Sigmoid colon (tissue), 6 donors: ENCODE measurements at regions not wholly inside any gene's neighbourhood (a gene's known extent, or its start where the extent isn't known, plus 50 kb on each side); places are given as distances from the start of the nearest gene placed in this dataset.

Experiments used
- DNase-seq: peaks from one replicate; pipeline ENCODE4 v3.0.0-alpha.2; 2019
- H3K27ac ChIP-seq, 4 donors: fragments of 200-600 bp; sonication (generic); one replicate each; pipeline ENCODE4 v1.5.1; 2016 to 2019; ENCODE audit warnings: mild to moderate bottlenecking in 1 of 4
- H3K27me3 ChIP-seq, 3 donors: fragments of 200-600 bp; sonication (generic); one replicate each; pipeline ENCODE4 v1.5.1; 2019; ENCODE audit warnings: mild to moderate bottlenecking in 1 of 3
- H3K36me3 ChIP-seq, 4 donors: fragments of 200-600 bp; sonication (generic); one replicate each; pipeline ENCODE4 v1.5.1; 2016 to 2019
- H3K4me1 ChIP-seq, 4 donors: fragments of 200-600 bp; sonication (generic); one replicate each; pipeline ENCODE4 v1.5.1; 2017 to 2019
- H3K4me3 ChIP-seq, 4 donors: fragments of 200-600 bp; sonication (generic); one replicate each; pipeline ENCODE4 v1.5.1; 2017 to 2019; ENCODE audit warnings: mild to moderate bottlenecking in 2 of 4, moderate library complexity in 1 of 4
- H3K9me3 ChIP-seq, 4 donors: fragments of 200-600 bp in 3 of 4; sonication (generic) in 3 of 4; one replicate each; pipeline versions ENCODE4 v1.5.1 to v1.6.1; 2013 to 2019
- CTCF ChIP-seq, 4 experiments: fragments of 450-650 bp in 3 of 4; fragments of 200-600 bp in 1 of 4; IDR thresholded peaks; one replicate each; pipeline ENCODE4 v1.5.1; 2016 to 2019; ENCODE audit warnings: antibody characterized with exemption in 4 of 4, mild to moderate bottlenecking in 3 of 4, moderate library complexity in 2 of 4
- EP300 ChIP-seq, 4 donors: sonication (generic); formaldehyde crosslinking; IDR thresholded peaks; one replicate each; pipeline ENCODE4 v1.6.1; 2017; ENCODE audit warnings: antibody characterized with exemption in 4 of 4
- POLR2A ChIP-seq, 2 donors: fragments of 450-650 bp; IDR thresholded peaks; one replicate each; pipeline ENCODE4 v1.6.1; 2016; ENCODE audit warnings: antibody characterized with exemption in 2 of 2, mild to moderate bottlenecking in 2 of 2, moderate library complexity in 2 of 2
- POLR2AphosphoS5 ChIP-seq, 4 donors: sonication (generic); formaldehyde crosslinking; IDR thresholded peaks; one replicate each; pipeline ENCODE4 v1.6.1; 2017; ENCODE audit warnings: antibody characterized with exemption in 4 of 4
- WGBS, 2 donors: extraction: QIAGEN DNeasy Blood & Tissue Kit; methylation state at CpG; one replicate each; pipeline ENCODE4 v1.1.7; 2013; 5-methylcytosine and 5-hydroxymethylcytosine counted together
- intact Hi-C: fragments of 100-400 bp; cut with DNase I; formaldehyde crosslinking; loops from one replicate; pipeline ENCODE4 v1.15.1; 2023
- donor health status: healthy with polysubstance abuse.
- donor health status: healthy.

- Histone ChIP-seq H3K4me3 (no peak overlapping the region), H3K27ac (no peak overlapping the region), H3K36me3 (no peaks in the 10 kb centered on the region), H3K27me3 (no peaks in the 10 kb centered on the region), H3K4me1 (no peaks in the 10 kb centered on the region), H3K9me3 (no peaks in the 10 kb centered on the region)
- TF ChIP-seq EP300 (IDR thresholded peaks at IDR 0.05) = no peak
- no peak for TF ChIP-seq CTCF (IDR thresholded peaks at IDR 0.05)
- TF ChIP-seq POLR2AphosphoS5 (IDR thresholded peaks at IDR 0.05) = no peak
- no peak for TF ChIP-seq POLR2A (IDR thresholded peaks at IDR 0.05)
- intact Hi-C loops = no loop called here
- 39 to 41% methylated on average over 2 of the region's 2 CpGs for WGBS, 2 donors
- DNase-seq = no peak
Measured at GRCh38 chr9:38285236-38285635, 107.3 kb upstream of the ALDH1B1 start.

- H3K27me3 ChIP-seq = no peaks in the 10 kb centered on the region
- no peaks in the 10 kb centered on the region for H3K4me1 ChIP-seq
- no peak for DNase-seq
- WGBS, 2 donors = 76 to 77% methylated on average over 10 of the region's 10 CpGs
- intact Hi-C loops = no loop called here
- H3K36me3 ChIP-seq = no peaks in the 10 kb centered on the region
- TF ChIP-seq POLR2A (IDR thresholded peaks at IDR 0.05) = no peak
- TF ChIP-seq POLR2AphosphoS5 (IDR thresholded peaks at IDR 0.05) = no peak
- TF ChIP-seq CTCF (IDR thresholded peaks at IDR 0.05) = no peak
- no peak for TF ChIP-seq EP300 (IDR thresholded peaks at IDR 0.05)
- H3K9me3 ChIP-seq = no peaks in the 10 kb centered on the region
- H3K27ac ChIP-seq = no peak overlapping the region
- no peak overlapping the region for H3K4me3 ChIP-seq
Measured at GRCh38 chr9:38284588-38285051, 107.9 kb upstream of the ALDH1B1 start.

- intact Hi-C loops = no loop called here
- TF ChIP-seq POLR2AphosphoS5 (IDR thresholded peaks at IDR 0.05) (no peak), EP300 (IDR thresholded peaks at IDR 0.05) (no peak), CTCF (IDR thresholded peaks at IDR 0.05) (no peak), POLR2A (IDR thresholded peaks at IDR 0.05) (no peak)
- no peak for DNase-seq
Measured at GRCh38 chr9:38284039-38284575, 108.4 kb upstream of the ALDH1B1 start.

GRCh38 chr9:38282756-38283155 lies 109.7 kb upstream of the ALDH1B1 start:
- Histone ChIP-seq H3K4me1 (no peaks in the 10 kb centered on the region), H3K4me3 (no peak overlapping the region), H3K27ac (no peak overlapping the region), H3K36me3 (no peaks in the 10 kb centered on the region), H3K9me3 (no peaks in the 10 kb centered on the region), H3K27me3 (no peaks in the 10 kb centered on the region)
- no peak for DNase-seq
- TF ChIP-seq EP300 (IDR thresholded peaks at IDR 0.05) (no peak), CTCF (IDR thresholded peaks at IDR 0.05) (no peak), POLR2AphosphoS5 (IDR thresholded peaks at IDR 0.05) (no peak), POLR2A (IDR thresholded peaks at IDR 0.05) (no peak)
- intact Hi-C loops = no loop called here
- WGBS, 2 donors = 65 to 68% methylated on average over 4 of the region's 4 CpGs

More at GRCh38 chr9:38284039-38284575, 108.4 kb upstream of the ALDH1B1 start:
- H3K4me3 ChIP-seq = no peak overlapping the region
- 84 to 86% methylated on average over 9 of the region's 9 CpGs for WGBS, 2 donors
- H3K27ac ChIP-seq = no peak overlapping the region
- H3K36me3 ChIP-seq = no peaks in the 10 kb centered on the region
- no peaks in the 10 kb centered on the region for H3K9me3 ChIP-seq
- no peaks in the 10 kb centered on the region for H3K4me1 ChIP-seq
- H3K27me3 ChIP-seq = no peaks in the 10 kb centered on the region

- intact Hi-C loops = no loop called here
- H3K27me3 ChIP-seq = no peaks in the 10 kb centered on the region
- no peak for DNase-seq
- no peak overlapping the region for H3K4me3 ChIP-seq
- H3K27ac ChIP-seq = no peak overlapping the region
- no peaks in the 10 kb centered on the region for H3K4me1 ChIP-seq
- WGBS, 2 donors = 90% methylated on average over 11 of the region's 11 CpGs
- TF ChIP-seq EP300 (IDR thresholded peaks at IDR 0.05) (no peak), POLR2AphosphoS5 (IDR thresholded peaks at IDR 0.05) (no peak), CTCF (IDR thresholded peaks at IDR 0.05) (no peak), POLR2A (IDR thresholded peaks at IDR 0.05) (no peak)
- no peaks in the 10 kb centered on the region for H3K9me3 ChIP-seq
- no peaks in the 10 kb centered on the region for H3K36me3 ChIP-seq
Measured at GRCh38 chr9:38281917-38282316, 110.6 kb upstream of the ALDH1B1 start.
